GM19455 (cell line): ENCODE measurements at regions not wholly inside any gene's neighbourhood (a gene's known extent, or its start where the extent isn't known, plus 50 kb on each side); places are given as distances from the start of the nearest gene placed in this dataset.
A peak's percentile ranks its signal among the peaks of the same experiment; 100 is the strongest.

ENCODE experiments used
- ATAC-seq: cut with Tn5 transposase; IDR thresholded peaks from one replicate; pipeline ENCODE4 v1.9.1; 2021; ENCODE audit not compliant: unreplicated experiment

DNA sequence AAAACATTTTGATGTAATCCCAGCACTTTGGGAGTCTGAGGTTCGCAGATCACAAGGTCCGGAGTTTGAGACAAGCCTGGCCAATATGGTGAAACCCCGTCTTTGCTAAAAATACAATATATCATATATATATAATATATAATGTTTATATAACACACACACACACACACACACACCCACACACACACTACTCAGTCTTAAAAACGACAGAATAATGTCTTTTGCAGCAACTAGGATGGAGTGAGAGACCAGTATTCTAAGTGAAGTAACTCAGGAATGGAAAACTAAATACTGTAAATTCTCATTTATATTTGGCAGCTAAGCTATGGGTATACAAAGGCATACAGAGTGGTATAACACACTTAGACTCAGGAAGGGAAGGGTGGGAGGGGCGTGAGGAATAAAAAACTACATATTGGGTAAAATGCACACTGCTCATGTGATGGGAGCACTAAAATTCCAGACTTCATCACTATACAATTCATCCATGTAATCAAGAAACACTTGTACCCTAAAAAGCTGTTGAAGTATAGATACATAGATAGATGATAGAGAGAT is 231.2 kb upstream of the SEMA3A start:
- ATAC-seq = no peak

DNA sequence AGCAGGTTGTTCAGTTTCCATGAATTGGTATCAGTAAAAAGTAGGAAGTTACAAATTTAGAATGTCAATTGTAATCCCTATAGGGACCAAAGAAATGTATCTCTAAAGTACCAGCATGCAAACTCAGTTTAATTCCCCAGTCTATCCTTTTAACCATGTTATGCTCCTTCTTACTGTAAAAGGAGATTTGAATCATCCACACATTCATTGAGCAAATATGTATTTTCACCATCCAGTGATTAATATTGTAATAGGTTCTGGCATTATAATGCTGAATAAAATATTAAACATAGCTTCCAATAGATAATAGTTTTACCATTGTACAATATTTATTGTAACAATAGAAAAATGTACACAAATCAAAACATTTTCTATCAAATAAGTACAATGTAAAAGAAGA is 228.2 kb upstream of the SEMA3A start:
- no peak for ATAC-seq

GRCh38 chr7:84412161-84412969 is 217.8 kb upstream of the SEMA3A start:
- no peak for ATAC-seq

DNA sequence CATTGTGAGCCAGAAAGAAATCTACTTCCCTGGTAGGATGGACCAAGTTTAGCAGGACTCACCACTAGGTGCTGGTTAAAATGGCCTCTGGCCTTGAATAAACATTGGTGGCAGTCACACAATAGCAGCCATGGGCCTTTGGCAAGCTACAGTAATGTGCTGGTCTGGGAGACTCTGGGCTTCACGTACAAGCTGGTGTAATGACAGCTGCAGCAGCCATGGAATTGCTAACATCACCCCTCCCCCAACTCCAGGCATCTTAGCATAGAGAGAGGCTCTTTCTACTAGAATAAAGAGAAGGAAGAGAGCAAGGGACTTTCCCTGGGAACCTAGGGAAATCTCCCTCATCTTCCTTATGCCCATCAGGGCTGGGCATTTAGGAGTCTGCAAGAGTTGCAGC is 205.1 kb upstream of the SEMA3A start:
- ATAC-seq = no peak

DNA sequence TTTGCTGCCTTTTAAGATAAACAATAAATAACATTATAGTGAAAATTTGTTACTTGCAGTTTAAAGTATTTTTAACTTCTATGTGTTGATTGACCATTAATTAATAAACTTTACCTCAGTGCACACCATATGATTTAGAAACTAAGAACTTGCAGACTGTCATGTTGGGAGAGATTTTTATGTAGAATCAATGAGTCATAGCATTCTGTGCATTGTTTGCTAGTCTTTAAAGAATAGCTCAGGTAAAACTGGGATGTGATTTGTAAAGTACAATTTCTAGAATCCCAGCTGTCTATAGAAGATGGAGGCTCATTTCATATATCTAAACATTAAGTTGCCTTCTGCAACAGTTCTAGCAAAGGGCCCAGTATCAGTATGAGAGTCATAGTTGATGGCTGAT is 199.6 kb upstream of the SEMA3A start:
- ATAC-seq = no peak

DNA sequence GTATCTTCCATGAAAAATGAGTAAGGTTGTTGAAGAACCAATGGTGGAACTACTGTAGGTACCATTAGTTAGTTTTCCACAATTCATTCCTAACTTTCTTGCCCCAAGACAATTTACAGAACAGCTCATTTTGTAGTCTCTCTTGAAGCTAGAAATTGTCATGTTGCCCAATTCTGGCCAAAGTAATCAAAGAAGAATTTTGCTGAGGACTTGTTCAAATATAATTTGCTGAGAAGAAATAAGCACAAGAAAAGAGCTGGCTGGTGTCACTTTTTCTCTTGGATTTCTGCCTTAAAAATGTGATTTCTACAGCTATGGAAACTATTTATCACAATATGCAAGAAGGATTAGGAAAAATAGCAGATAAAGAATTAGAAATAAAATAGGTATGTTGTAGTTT is 199.2 kb upstream of the SEMA3A start:
- no peak for ATAC-seq

GRCh38 chr7:84390845-84391244 is 196.3 kb upstream of the SEMA3A start:
- ATAC-seq = no peak

DNA sequence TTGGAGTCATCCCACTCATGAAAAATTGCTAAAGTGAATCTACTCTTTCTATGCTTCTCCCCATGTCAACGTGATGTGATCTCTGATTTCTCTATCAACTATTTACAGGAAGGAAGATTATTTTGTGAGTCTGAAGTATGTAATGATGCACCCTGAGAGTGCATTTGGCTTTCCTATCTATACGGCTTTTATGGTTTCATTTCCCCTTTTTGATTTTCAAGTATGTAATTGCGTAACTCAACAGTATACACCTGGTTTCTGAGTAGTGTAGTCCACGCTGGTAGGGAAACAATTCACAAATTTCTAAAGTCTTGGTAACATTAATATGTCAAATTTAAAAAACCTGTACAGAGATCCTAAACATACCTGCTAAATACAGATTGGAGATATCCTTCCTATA is 194.7 kb upstream of the SEMA3A start:
- ATAC-seq = peak; percentile 99

- no peak for ATAC-seq
Measured at GRCh38 chr7:84387595-84387994, 193.0 kb upstream of the SEMA3A start.

GRCh38 chr7:84384417-84384816 is 189.8 kb upstream of the SEMA3A start:
- ATAC-seq = no peak

DNA sequence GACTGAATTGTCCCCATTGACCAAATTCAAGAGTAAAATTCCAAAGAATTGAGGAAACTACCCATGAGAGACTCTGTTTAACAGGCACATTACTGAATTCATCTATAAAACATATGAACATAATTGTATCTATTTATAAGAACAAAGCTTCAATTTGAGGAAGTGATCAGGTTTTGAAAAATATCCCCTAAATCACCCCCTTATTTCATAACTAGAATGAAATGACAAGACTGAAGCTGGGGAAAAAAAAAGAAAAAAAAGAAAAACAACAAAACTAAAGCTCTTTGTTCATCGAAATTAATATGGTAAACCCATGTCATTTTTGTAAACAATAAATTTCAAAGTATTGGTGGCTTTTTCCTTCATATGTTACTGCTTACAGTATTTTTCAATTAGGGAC is 184.9 kb upstream of the SEMA3A start:
- ATAC-seq = no peak

- no peak for ATAC-seq
Measured at GRCh38 chr7:84372712-84373111, 178.1 kb upstream of the SEMA3A start.

- no peak for ATAC-seq
Measured at GRCh38 chr7:84372155-84372621, 177.6 kb upstream of the SEMA3A start.

GRCh38 chr7:84370114-84370513 is 175.5 kb upstream of the SEMA3A start:
- ATAC-seq = no peak

GRCh38 chr7:84368122-84368521 is 173.5 kb upstream of the SEMA3A start:
- no peak for ATAC-seq

DNA sequence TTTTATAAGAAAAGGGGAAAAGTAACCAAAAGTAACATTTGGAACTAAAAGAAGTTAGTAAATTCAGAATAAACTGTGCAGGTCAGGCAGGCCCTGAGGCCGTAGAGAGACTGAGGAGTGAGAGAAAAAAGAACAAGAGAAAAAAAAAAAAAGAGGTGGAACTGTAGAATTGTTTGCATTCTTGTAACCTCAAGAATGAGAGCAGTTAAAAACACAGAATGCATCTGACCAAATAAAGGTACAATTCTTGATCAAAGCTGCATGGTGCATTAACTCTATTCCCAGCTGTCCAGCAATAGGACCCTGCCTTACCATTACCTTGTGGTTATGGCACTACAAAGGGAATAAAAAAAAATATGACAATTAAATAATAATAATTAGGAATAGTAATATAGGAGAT is 170.1 kb upstream of the SEMA3A start:
- ATAC-seq = no peak

DNA sequence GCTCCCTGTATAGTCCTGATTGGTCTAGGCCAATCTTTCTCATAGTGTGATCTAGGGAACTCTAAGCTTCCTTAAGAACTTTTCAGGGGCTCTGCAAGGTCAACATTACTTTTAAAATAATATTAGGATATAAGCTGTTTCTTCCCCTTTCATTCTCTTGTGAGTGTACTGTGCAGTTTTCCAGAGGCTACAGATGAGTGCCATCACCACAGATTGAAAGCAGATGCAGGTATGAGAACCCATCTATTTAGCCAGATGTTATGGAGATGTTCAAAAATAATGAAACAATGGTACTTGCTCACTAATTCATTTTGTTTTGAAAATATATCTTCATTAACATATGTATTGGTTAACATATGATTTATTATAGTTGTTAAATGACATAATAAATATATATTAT is 169.2 kb upstream of the SEMA3A start:
- ATAC-seq = no peak

DNA sequence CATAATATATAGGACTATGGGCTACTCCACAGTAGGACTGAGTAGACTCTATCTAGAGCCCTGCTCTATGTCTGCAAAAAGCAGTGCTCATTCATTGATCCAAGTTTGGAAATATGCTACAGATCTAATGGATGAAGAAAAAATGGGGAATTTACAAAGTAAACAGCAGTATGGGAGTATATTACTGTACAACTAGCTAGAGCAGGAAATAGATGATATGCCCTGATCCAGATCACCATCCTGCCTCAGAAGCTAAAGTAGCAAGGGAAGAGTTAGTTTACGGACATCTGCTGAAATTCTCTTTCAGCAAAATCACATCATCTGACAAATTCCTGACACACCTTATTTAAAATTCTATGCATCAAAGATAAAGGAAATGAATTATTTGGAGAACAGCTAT is 168.2 kb upstream of the SEMA3A start:
- ATAC-seq = no peak

- no peak for ATAC-seq
Measured at GRCh38 chr7:84362360-84362759, 167.8 kb upstream of the SEMA3A start.

- no peak for ATAC-seq
Measured at GRCh38 chr7:84354866-84355265, 160.3 kb upstream of the SEMA3A start.

DNA sequence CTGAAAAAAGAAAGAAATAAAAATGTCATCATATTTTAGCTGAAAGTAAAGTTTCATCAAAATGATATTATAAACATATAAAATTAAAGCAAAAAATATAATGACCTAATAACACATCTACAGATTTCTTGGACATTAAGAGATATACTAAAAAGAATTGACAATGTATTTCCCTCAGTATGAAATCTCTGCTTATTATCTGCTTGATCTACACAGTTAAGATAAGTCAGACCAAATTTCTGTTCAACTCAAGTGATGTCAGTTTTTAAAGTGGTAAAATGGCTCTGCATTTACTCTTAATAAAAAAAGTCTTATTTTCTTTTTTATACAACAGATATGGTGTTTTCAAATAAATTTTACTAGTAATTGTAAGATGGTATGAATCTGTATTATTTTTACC is 159.4 kb upstream of the SEMA3A start:
- no peak for ATAC-seq

GRCh38 chr7:84339306-84339705 is 144.7 kb upstream of the SEMA3A start:
- ATAC-seq = no peak

DNA sequence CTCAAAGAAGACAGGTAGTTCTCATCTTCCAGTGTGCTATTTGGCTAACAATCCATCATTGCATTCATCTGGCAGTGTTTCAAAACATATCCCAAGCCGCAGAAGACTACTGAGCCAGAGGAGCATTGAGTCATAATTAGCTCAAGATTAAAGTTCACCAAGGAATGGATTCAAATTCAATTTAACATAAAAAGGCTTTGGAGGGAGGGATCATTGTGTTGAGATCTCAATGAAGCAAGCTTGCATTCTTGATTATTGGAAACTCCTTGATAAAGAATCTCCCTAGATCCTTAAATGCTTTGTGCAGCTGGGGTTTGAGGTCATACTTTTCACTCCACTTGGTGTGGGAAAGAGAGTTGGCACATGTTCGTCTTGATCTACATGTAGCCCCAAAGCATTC is 142.8 kb upstream of the SEMA3A start:
- no peak for ATAC-seq
